Heart left ventricle (tissue), 13 donors: ENCODE measurements at regions not wholly inside any gene's neighbourhood (a gene's known extent, or its start where the extent isn't known, plus 50 kb on each side); places are given as distances from the start of the nearest gene placed in this dataset.

Source experiments
- CTCF ChIP-seq, 12 donors: fragments of 200-600 bp; sonication (generic) in 4 of 12; IDR thresholded peaks; one replicate each; pipeline versions ENCODE4 v1.5.0 to v1.8.0; 2018 to 2022; ENCODE audit warnings: antibody characterized with exemption in 12 of 12, mild to moderate bottlenecking in 5 of 12
- POLR2A ChIP-seq, 2 donors: fragments of 450-650 bp; IDR thresholded peaks; one replicate each; pipeline ENCODE4 v1.6.1; 2017; ENCODE audit warnings: antibody characterized with exemption in 2 of 2, mild to moderate bottlenecking in 2 of 2, moderate library complexity in 2 of 2
- donor health status: ischemic (EF 13 %, LVEDD 7.1; RV severe dilation, severe dysfunction).
- donor health status: DM: no; HTN: yes; CAD: no.
- donor health status: DM: no; HTN: no; CAD: no.
- donor health status: ischemic (EF 25% LVEDD 6.9; RV normal size, moderate dysfunction).
- donor health status: ischemic (EF 25% LVEDD 5.7; RV mildly dilated, moderate dysfunction).
- donor health status: ischemic (EF 35%, LVEDD 5.7; RV mildly dilated, moderate dysfunction).
- donor health status: nonischemic (EF 11% LVEDD 7.7; RV severe dilation, severe dysfunction).
- donor health status: DM: yes; HTN: yes; CAD: no.
- donor health status: PGD.
- donor health status: ischemic (EF 29% LVEDD 5.4; RV normal size, mild dysfunction).
- donor health status: nonischemic (EF 23%, LVEDD 6.1; RV moderate dilation, normal function).

- no peak for TF ChIP-seq CTCF (IDR thresholded peaks at IDR 0.05)
- TF ChIP-seq POLR2A (IDR thresholded peaks at IDR 0.05), result no peak
Measured at GRCh38 chr9:13470836-13471235, 191.3 kb upstream of the MPDZ start.
